ENCODE measurements at regions not wholly inside any gene's neighbourhood (a gene's known extent, or its start where the extent isn't known, plus 50 kb on each side); places are given as distances from the start of the nearest gene placed in this dataset.
"Not testable (repeated sequence)": the region's sequence is repeated elsewhere in the genome, so short reads cannot be mapped to it uniquely, and the experiment has no call there.

DNA sequence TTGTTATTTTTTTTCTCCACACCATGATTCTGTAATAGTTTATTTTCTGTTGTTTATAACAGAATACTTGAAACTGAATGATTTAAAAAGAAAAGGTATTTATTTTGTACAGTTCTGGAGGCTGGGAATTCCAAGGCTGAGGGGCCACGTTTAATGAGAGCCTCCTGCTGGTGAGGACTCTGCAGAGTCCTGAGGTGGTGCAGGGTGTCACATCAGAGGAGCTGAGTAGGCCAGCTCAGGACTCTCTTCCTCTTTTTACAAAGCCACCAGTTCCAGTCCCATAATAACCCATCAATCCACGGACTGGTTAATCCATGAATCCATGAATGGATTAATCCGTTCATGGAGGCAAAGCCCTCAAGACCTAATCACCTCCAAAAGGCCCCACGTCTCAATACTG lies 71.6 kb downstream of the TFAP2A start:
- no peak for FAIRE-seq

DNA sequence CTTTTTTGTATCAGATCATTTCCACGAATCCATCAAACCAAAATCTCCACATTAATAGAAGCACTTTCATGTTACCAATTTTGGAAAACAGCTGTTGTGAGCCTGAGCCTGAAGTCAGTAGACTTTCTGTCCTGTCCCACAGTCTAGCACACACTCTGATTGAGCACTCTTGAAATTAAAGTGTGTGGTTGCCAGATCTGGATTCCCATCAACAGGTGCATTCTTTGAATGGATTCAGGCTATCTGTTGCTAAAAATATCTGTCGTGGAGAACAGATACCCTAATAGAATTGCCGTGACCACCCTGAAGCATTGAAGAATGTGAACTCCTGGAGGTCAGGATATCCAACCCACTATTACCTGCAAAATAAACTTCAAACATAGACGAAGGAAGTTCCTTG lies 73.3 kb downstream of the TFAP2A start:
- FAIRE-seq, result no peak

DNA sequence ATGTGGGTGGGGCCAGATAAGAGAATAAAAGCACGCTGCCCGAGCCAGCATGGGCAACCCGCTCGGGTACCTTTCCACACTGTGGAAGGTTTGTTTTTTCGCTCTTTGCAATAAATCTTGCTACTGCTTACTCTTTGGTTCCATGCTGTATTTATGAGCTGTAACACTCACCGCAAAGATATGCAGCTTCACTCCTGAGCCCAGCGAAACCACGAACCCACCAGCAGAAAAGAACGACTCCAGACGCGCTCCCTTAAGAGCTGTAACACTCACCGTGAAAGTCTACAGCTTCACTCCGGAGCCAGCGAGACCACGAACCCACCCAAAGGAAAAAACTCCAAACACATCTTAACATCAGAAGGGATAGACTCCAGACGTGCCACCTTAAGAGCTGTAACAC lies 76.7 kb downstream of the TFAP2A start:
- FAIRE-seq, result no peak

DNA sequence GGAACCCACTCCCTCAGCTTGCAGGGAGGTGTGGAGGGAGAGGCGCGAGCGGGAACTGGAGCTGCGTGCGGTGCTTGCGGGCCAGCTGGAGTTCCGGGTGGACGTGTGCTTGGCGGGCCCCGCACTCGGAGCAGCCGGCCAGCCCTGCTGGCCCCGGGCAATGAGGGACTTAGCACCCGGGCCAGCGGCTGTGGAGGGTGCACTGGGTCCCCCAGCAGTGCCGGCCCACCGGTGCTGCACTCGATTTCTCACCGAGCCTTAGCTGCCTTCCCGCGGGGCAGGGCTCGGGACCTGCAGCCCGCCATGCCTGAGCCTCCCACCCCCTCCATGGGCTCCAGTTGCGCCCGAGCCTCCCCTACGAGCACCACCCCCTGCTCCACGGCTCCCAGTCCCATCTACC lies 77.5 kb downstream of the TFAP2A start:
- FAIRE-seq, result not testable (repeated sequence)

DNA sequence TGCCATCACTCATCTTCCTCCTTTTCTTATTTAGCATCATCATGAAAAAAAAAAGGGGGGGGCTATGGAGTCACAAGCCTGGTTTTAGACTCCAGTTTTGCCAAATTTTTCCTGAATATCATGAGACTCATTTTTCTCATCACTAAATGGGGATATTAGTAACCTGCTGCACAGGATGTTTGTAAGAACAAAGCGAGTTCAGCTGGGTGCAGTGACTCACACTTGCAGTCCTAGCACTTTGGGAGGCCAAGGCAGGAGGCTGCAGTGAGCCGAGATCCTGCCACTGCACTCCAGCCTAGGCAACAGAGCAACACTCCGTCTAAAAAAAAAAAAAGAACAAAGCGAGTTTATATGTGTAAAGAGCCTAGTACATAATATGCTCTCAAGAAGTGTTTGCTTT lies 82.8 kb downstream of the TFAP2A start:
- no peak for FAIRE-seq

DNA sequence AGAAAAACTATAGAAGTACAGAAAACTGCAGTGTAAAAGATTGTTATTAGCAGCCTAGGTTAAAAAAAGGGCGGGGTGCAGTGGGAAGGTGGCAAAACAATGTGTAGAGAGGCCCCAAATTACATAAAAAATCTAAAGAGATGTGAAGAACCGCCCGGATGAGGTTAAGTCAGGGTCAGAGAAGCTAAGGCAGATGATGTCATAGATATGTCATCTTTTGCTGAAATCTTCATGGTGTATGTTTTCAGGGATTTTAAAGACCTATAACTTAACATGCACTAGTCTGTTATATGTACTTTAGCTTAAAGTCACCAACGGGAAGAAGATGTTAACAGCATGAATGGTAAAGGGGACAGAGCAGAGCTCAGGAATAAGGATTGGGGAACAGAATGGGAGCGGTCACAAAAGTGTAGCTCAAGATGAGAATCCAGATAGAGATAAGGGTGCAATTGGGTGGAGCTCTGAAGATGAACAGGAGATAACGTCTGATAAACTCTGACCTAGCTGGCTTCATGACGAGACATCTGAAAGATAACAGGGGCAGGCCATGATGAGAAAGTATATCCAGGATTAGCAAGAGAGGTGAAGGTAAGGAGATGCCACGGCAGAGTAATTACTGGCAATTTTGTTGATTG lies 83.4 kb downstream of the TFAP2A start:
- no peak for FAIRE-seq

DNA sequence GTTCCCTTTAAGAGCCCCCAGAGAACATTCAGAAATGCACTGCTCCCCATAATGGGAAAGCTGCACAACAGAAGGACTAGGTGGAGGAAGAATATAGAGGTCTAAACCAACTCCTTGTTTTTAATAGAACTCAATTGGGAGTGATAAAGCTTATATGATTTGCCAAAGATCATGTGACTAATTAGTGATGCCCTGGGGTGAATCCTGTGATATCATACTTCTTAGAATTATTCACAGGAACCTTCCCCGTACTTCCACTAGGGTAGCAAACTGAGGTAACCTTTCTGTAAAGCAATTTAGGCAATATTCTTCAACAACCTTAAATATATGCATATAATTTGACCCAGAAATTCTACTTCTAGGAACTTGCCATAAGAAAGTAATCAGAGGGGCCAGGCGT lies 84.4 kb downstream of the TFAP2A start:
- no peak for FAIRE-seq

DNA sequence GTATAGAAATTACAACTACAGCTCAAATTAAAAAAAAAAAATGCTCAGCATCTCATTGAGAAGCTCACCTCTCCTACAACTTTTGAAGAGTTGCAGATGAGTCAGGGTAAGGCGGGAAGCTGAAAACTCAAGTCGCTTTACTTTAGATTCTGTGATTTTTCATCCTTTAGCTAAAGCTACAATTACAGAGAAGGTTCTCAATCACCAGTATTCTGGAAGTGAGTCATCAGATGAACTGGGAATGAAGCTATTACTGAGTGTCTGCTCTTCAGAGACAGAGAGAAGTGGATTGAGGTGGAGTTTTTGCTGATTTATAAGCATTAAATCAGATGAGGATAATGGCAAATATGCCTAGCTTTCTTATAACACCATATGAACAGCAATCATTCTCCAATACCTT lies 91.9 kb downstream of the TFAP2A start:
- no peak for FAIRE-seq

DNA sequence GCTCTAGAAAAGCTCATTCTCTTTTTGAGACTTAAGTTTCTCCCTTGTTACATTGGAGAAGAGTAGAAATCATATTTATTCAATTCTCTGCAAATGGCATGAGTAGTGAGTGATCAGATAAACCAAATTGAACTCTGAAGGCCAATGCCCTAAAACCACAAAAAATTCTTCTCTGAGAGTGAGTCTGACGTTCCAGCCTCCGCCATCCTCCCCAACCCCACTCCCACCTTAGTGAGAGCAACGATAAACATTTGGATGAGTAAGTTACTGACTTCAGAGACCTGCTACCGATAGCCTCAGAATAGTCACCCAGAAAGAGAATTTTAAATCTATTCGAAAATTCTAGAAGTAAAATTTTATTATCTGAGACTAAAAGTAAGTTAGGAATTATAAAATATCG lies 94.6 kb downstream of the TFAP2A start:
- FAIRE-seq, result no peak

DNA sequence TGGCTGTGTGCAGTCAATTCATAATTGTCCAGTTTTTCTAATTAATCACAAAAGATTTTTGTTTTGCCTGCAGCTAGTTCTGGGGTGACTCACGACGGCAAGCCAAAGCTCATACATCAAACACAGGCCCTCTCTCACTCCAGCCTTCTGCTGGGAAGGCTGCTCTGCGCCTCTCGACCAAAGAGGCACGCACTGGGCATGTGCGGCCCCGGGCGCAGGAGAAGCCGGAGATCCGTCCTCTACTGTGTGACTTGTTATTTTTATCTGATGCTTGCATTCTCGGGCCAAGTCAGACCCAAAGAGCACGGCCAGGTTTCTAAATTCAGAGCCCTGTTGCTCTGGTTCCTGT lies 98.5 kb downstream of the TFAP2A start:
- no peak for FAIRE-seq

DNA sequence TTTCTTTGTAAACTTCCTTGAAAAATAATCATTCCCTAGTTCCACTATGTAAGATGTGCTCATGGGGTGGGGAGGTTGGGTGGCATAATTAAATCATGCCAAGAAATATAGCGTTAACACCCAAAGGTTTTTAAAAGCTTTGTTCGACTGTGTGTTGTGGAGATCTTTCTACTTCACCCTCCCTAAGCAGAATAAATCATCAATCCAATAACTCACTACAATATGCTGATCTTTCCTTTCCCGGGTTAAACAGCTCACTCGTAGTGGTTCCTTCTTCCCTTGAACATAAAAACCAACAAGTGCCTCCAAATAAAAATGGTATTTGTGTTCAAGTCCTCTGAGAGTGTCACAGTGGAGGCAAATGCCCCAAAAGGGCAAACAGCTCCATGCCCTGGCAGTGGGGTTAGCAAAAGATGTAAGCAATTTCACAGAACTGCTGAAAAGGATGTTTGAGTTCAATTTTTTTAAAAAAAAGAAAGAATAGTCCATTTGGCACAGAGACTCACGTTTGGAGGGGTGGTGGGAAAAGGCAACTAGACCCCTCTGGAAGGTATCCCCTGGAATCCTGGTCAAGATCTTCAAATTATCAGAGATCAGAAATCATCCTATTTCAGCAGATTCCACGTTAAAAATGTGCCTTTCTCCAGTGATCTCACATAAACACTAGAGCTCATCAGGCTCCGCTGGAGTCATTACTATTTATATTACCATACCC lies 99.1 kb downstream of the TFAP2A start:
- FAIRE-seq, result no peak

DNA sequence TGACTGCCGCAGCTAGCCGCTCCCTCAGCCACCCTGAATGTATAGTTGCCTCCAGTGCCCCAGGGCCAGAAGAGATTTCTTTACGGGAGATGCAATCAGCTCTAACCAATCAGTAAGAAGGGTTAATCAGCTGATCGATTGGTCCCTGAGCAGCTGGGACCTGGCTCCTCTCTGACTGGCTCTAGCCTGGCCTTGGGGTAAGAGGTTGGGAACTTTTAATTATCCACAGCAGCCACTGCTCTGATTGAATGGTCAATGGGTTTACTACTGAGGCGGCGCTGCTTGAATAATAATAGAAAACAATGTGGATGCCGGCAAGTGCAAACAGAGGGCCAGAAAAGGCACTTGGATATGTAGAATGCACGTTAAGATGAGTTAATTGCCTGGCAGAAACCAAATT lies 99.8 kb downstream of the TFAP2A start:
- FAIRE-seq, result no peak

DNA sequence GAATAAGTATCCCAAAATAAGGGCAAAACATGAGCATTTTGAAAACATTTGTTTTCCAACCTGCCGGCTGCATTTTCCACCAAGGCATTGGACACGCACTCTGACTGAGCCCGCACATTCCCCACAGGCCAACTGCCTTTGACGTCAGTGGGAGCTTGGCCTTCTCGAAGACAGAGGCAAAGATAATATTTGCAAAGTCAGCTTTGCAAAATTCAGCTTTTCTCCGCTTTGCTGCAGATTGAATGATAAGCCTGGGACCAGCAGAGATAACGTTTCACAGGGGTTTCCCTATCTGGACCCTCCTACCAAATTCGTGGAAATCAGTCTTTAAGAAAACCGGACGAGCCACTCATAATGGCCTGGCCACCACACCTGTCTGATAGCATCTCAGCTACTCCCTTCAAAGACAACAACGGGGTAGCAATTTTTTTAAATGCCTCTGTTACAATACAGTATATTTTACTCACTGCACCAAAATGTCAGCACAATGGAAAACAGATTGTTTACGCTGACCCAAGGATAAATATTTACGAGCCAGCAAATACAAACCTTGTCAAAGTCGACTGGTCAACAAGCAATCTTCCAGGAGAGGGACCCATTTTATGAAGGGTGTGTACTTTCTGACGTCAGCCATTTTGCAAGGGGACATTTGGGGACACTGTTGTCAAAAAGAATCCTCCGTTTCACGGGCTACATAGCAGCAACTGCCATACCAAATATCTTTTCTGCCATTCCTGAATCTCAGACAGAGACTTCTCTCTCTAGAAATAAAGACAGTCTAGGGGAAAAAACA lies 100.5 kb downstream of the TFAP2A start:
- FAIRE-seq, result no peak

DNA sequence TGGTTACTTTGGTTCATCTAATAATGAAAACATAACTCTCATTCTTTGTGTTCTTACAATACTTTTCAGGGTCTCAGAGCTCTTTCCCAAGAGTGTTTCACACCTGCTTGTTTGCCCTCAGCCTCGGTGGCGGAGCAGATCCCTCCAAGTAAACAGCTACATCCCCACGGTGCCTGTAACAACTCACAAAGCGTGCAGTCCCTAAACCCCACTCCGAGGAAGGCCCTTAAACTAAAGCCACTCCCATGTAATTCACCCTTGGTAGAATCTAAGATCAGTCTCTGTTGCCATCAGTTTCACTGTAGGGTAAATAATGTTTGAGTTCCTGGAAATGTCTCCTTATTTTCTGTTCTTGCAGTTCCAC lies 101.1 kb downstream of the TFAP2A start:
- FAIRE-seq, result no peak

DNA sequence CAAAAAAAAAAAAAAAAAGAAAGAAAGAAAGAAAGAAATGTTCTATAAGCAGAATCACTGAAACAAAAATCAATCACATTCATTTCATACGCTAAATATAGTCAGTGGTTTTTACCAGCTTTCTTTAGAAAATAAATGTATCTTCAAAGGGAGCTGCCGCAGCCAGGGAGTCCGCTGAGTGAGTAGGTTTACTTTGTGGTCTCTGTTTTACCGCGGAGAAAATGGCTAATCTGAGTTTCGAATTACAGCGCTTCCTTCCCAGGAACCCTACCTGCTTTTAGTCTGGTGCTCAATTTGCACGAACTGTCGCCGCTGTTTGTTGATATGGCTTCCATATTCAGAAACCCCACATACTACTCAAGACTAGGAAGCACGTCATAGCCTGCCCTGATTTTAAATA lies 102.4 kb downstream of the TFAP2A start:
- no peak for FAIRE-seq

DNA sequence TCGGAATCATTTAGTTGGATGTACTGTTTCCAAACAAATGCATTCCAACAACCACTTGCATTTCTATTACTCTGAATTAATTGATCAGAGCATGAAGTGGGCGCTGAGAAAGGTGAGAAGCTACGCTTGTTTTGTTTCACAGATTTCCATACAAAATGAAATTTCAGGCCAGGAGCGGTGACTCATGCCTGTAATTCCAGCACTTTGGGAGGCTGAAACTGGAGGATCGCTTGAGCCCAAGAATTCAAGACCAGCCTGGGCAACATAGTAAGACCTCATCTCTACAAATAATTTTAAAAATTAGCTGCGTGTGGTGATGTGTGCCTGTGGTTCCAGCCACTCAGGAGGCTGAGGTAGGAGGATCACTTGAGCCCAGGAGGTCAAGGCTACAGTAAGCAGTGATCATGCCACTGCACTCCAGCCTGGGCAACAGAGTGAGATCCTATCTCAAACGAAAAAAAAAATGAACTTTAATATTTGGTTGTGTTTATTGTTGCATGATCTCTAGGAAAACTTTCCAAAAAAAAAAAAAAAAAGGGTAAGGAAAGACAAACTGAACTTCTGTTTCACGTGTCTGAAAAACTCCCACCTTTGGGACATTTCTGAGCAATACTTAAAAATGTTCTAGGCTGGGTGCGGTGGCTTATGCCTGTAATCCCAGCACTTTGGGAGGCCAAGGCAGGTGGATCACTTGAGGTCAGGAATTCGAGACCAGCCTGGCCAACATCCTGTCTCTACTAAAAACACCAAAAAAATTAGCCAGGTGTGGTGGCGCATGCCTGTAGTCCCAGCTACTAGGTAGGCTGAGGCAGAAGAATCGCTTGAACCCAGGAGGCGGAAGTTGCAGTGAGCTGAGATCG lies 103.1 kb downstream of the TFAP2A start:
- FAIRE-seq, result not testable (repeated sequence)

DNA sequence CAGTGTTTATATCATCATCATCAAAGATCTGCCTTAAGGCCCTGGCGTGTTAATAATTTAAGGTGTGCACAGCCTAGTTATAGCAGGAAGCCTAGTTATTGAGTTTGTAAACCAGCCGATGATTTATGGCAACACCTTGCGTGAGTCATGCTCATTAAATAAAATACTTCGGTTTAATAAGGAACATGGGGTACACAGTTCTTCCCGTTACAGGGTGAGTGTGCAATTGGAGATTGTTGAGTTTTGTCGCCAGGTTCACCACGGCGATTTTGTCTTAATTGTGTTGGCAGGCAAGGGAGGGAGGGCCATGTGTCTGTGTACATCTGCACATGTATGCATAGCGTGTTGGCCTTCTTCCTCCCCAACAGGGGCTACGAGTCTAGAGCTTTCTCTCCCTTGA lies 104.0 kb downstream of the TFAP2A start:
- FAIRE-seq, result no peak

DNA sequence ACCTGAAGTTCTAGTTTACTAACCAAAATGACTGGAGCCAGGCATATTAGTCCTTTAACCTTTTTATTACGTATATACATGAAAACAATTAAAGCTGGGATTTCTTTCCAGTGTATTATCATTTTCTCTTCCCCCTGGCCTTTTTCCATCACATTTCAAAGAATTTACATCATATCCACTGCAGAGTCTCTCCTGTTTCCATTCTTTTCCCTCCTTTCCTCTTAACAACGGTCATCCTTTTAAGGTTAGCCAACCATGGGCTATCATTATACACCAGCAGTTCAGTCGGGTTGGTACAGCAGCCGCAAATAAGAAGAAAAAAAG lies 104.6 kb downstream of the TFAP2A start:
- no peak for FAIRE-seq

DNA sequence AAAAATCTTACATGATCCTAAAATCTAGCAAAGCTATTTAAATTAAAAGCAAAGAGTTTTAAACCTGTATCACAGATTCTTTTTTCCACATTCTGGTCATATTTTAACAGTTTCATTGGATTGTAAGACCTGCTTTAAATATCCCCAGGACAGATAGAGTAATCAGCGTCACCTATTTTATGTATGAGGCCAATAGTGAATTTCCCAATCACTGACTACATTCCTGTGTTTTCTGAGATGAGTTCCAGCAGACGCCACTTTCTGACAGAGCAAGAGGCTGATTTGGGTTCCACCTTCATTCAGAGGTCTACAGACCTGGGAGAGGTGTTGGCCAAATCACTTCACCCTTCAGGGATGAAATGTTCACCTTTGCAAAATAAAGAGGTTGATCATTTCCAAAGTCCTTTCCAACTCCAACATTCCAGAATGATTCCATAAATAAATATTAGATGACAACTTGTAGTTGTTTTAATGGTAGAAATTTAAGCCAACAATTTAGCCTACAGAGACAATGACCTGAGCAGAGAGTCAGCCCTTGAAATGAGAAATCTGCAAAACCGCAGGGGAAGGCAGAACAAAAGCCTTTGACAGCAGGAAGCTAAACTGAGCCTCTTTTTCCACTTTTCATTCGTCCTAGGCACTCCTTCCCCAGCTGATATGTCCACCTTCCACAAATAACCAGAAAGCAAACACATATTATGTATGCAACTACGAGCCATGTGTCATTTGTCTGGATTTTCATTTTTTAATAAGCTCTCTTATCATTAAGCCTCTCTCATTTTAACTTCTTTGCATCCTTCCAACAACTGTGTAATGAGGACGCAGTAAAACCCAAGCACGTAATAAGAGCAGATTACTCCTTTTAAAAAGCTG lies 105.2 kb downstream of the TFAP2A start:
- FAIRE-seq, result no peak

DNA sequence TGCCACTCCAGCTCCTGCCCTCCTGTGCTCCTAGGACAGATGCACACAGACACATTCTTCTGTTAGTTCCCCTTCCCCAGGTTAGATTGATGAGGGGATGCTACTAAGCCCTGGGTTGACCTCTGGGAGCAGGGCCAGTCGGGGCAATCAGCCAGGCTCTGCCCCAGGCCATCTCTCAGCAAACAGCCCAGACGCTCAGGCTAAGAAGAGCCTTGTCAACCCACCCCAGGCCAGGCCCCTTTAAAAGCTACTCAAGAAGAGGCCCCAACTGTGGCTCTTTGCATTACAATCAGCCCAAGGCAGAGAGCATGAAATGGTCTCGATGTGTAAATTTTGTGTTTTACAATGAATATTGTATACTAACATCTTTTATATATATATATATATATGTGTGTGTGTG lies 107.4 kb downstream of the TFAP2A start:
- FAIRE-seq, result no peak

DNA sequence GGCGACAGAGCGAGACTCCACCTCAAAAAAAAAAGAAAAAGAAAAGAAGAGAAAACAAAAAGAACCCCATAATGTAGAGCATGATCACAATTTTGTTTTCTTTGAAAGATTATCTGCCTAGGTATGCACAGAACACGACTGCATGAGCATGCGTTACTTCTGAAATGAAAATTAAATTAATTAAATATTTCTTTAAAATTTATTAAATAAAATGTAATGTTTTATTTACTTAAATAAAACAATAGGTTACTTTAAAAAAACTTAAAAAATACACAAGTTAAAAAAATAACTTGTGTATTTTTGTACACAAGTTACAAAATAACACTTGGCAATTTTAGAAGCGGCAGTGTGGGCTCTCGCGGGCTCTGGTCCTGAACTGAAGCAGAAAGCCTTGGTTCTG lies 107.8 kb downstream of the TFAP2A start:
- FAIRE-seq, result no peak

DNA sequence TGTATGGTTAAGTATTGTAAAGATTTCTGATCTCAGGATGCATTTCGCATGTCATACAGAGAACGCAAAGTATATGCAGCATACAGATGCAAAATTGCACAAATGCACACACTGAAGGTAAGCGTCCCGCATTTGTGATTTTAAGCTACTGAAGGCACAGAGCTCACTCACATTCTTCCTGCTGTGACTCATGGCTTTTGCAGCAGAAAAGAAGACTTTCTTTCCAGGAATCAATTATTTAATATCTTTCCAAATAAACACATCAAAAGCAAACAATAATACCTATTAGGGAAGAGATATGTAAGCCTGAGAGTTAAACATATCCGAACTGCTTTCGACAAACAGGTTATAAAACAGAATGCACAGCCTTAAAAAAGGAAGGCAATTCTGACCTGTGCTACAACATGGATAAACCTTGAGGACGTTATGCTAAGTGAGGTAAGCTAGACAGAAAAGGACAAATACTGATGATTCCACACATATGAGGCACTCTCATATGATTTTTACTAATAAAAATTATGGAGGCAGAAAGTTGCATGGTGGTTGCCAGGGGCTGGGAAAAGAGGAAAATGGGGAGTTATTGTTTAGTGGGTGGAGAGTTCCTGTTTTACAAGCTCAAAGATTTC lies 109.0 kb downstream of the TFAP2A start:
- FAIRE-seq, result no peak

Measured in A204.1 (cell line).